OCI-LY1 (cell line): ENCODE measurements at regions not wholly inside any gene's neighbourhood (a gene's known extent, or its start where the extent isn't known, plus 50 kb on each side); places are given as distances from the start of the nearest gene placed in this dataset.

ENCODE experiments used
- H2AFZ ChIP-seq: fragments of 200-600 bp; sonication (generic), shearing (Covaris generic); 2 replicates; pipeline ENCODE4 v1.6.0; 2014; ENCODE audit warnings: antibody characterized with exemption, mild to moderate bottlenecking, low read length
- H3F3A ChIP-seq: fragments of 200-600 bp; sonication (generic), shearing (Covaris generic); 2 replicates; pipeline ENCODE4 v1.6.0; 2014; ENCODE audit warnings: mild to moderate bottlenecking, antibody characterized with exemption, low read length, moderate library complexity; ENCODE audit not compliant: insufficient read depth
- H3K27ac ChIP-seq: fragments of 200-600 bp; sonication (generic); 2 replicates; pipeline ENCODE4 v1.5.1; 2014; ENCODE audit warnings: low read length, mixed run types, mild to moderate bottlenecking, low read depth; ENCODE audit not compliant: poor library complexity, severe bottlenecking
- H3K27me3 ChIP-seq: fragments of 200-600 bp; sonication (generic); 2 replicates; pipeline ENCODE4 v1.6.0; 2014; ENCODE audit warnings: antibody characterized with exemption, mild to moderate bottlenecking, low read length, moderate library complexity; ENCODE audit not compliant: insufficient read depth
- H3K36me3 ChIP-seq: fragments of 200-600 bp; sonication (generic); 2 replicates; pipeline ENCODE4 v1.6.1; 2014; ENCODE audit warnings: mild to moderate bottlenecking, antibody characterized with exemption, low read length, moderate library complexity, mixed read lengths; ENCODE audit not compliant: insufficient read depth
- H3K4me1 ChIP-seq: fragments of 200-600 bp; sonication (generic); 2 replicates; pipeline ENCODE4 v1.5.1; 2014; ENCODE audit warnings: mild to moderate bottlenecking, low read length, moderate library complexity; ENCODE audit not compliant: insufficient read depth, severe bottlenecking
- H3K4me2 ChIP-seq: fragments of 200-600 bp; sonication (generic), shearing (Covaris generic); 2 replicates; pipeline ENCODE4 v1.6.1; 2014; ENCODE audit warnings: low read length
- H3K4me3 ChIP-seq: fragments of 200-600 bp; sonication (generic); 2 replicates; pipeline ENCODE4 v1.5.1; 2014; ENCODE audit warnings: low read length, low read depth, mild to moderate bottlenecking, mixed read lengths; ENCODE audit not compliant: poor library complexity, severe bottlenecking
- H3K79me2 ChIP-seq: fragments of 200-600 bp; shearing (Covaris generic); 2 replicates; pipeline ENCODE4 v1.6.1; 2016; ENCODE audit warnings: mixed run types, low read length, mixed read lengths; ENCODE audit not compliant: insufficient read depth
- H3K9ac ChIP-seq: fragments of 200-600 bp; sonication (generic), shearing (Covaris generic); 2 replicates; pipeline ENCODE4 v1.6.1; 2014; ENCODE audit warnings: mild to moderate bottlenecking, low read length, mixed read lengths
- H3K9me2 ChIP-seq: fragments of 200-600 bp; sonication (generic), shearing (Covaris generic); 2 replicates; pipeline ENCODE4 v1.6.1; 2014; ENCODE audit warnings: low read depth, mild to moderate bottlenecking, low read length, mixed read lengths
- H3K9me3 ChIP-seq: fragments of 200-600 bp; shearing (Covaris generic); 2 replicates; pipeline ENCODE4 v1.6.1; 2014; ENCODE audit warnings: low read length, mixed read lengths
- H4K20me1 ChIP-seq: fragments of 200-600 bp; sonication (generic), shearing (Covaris generic); 2 replicates; pipeline ENCODE4 v1.6.0; 2016; ENCODE audit warnings: mild to moderate bottlenecking, low read length; ENCODE audit not compliant: insufficient read depth
- CTCF ChIP-seq: fragments of 200-600 bp; sonication (generic), shearing (Covaris generic); IDR thresholded peaks from 2 replicates; pipeline ENCODE4 v1.5.1; 2017; ENCODE audit warnings: mild to moderate bottlenecking, antibody characterized with exemption, low read length, moderate library complexity, mixed read lengths
- EZH2 ChIP-seq: fragments of 200-600 bp; sonication (generic), shearing (Covaris generic); IDR thresholded peaks from 2 replicates; pipeline ENCODE4 v1.8.0; 2017; ENCODE audit warnings: borderline replicate concordance, mixed run types, mild to moderate bottlenecking, antibody characterized with exemption, low read length, moderate library complexity, mixed read lengths

DNA sequence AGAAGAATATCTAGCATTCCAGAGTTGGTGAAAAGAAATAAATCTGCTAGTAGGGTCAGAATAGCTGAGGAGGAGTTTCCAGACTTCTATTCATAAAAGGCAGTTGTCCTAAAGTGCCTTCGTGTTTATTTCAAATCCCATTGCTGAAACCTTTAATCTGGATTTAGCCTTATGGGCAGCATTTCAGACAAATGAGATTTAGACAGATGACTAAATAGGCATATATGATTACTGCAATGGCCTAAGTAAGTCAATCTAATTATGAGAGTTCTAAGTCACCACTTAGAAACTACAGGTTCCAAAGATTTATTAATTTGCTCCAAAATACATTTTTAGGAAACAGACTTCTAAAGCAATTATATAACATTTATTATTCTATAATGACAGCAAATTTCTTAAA is 368.7 kb downstream of the LIG4 start:
- Histone ChIP-seq H3K36me3 (no peaks in the 10 kb centered on the region), H4K20me1 (no peaks in the 10 kb centered on the region), H3K9me3 (no peaks in the 10 kb centered on the region), H3K4me1 (no peaks in the 10 kb centered on the region), H3F3A (no peaks in the 10 kb centered on the region), H3K27me3 (no peaks in the 10 kb centered on the region), H3K9ac (no peak overlapping the region), H3K9me2 (no peaks in the 10 kb centered on the region), H3K27ac (no peak overlapping the region), H3K4me2 (no peak overlapping the region), H3K79me2 (no peaks in the 10 kb centered on the region), H3K4me3 (no peak overlapping the region), H2AFZ (no peak overlapping the region)
- no peak for TF ChIP-seq CTCF
- TF ChIP-seq EZH2 = no peak

DNA sequence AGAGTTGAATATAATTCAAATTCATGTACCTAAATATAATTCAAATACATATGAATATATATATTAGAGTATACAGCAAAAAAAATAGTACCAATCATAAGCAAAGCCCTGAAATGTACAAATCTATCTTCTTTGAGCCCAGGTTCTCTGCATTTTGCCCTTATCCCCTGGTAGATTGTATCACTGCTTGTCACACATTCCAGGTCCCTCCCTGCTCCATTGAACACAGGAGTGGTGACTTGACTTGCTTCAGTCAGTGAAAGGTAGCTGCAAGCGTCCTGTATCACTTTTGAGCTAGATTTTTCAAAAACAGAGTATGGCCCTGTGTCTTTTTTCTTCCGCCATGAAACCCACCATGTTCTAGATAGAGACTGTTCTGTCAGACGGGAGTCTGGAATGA is 369.4 kb downstream of the LIG4 start:
- no peak overlapping the region for H2AFZ ChIP-seq
- H3K36me3 ChIP-seq = no peaks in the 10 kb centered on the region
- no peak overlapping the region for H3K27ac ChIP-seq
- H4K20me1 ChIP-seq = no peaks in the 10 kb centered on the region
- H3K4me3 ChIP-seq = no peak overlapping the region
- no peaks in the 10 kb centered on the region for H3K4me1 ChIP-seq
- H3K27me3 ChIP-seq = no peaks in the 10 kb centered on the region
- no peaks in the 10 kb centered on the region for H3K79me2 ChIP-seq
- TF ChIP-seq CTCF (no peak), EZH2 (no peak)
- no peaks in the 10 kb centered on the region for H3K9me2 ChIP-seq
- H3K9me3 ChIP-seq = no peaks in the 10 kb centered on the region
- no peaks in the 10 kb centered on the region for H3F3A ChIP-seq
- no peak overlapping the region for H3K4me2 ChIP-seq
- H3K9ac ChIP-seq = no peak overlapping the region

- no peak overlapping the region for H3K27ac ChIP-seq
- no peaks in the 10 kb centered on the region for H3K9me3 ChIP-seq
- H3K36me3 ChIP-seq = no peaks in the 10 kb centered on the region
- no peak overlapping the region for H3K9ac ChIP-seq
- no peaks in the 10 kb centered on the region for H3F3A ChIP-seq
- H3K4me3 ChIP-seq = no peak overlapping the region
- H3K9me2 ChIP-seq = no peaks in the 10 kb centered on the region
- H3K4me1 ChIP-seq = no peaks in the 10 kb centered on the region
- H3K4me2 ChIP-seq = no peak overlapping the region
- no peaks in the 10 kb centered on the region for H4K20me1 ChIP-seq
- no peaks in the 10 kb centered on the region for H3K27me3 ChIP-seq
- no peaks in the 10 kb centered on the region for H3K79me2 ChIP-seq
- H2AFZ ChIP-seq = no peak overlapping the region
- TF ChIP-seq CTCF = no peak
Observed at GRCh38 chr13:107843681-107844080, 371.7 kb downstream of the LIG4 start.
